Esophagus squamous epithelium (tissue), 4 donors: ENCODE measurements at regions not wholly inside any gene's neighbourhood (a gene's known extent, or its start where the extent isn't known, plus 50 kb on each side); places are given as distances from the start of the nearest gene placed in this dataset.

ENCODE experiments used
- POLR2A ChIP-seq, 4 donors: fragments of 450-650 bp; IDR thresholded peaks; one replicate each; pipeline ENCODE4 v1.6.1; 2017; ENCODE audit warnings: antibody characterized with exemption in 4 of 4, mild to moderate bottlenecking in 4 of 4, moderate library complexity in 3 of 4
- TF ChIP-seq, protein P1 (sequence below), 6 experiments: fragments of 450-650 bp in 4 of 6; fragments of 200-600 bp in 2 of 6; sonication (generic) in 2 of 6; IDR thresholded peaks; one replicate each; pipeline ENCODE4 v1.5.1; 2016 to 2019; ENCODE audit warnings: antibody characterized with exemption in 6 of 6, mild to moderate bottlenecking in 4 of 6, moderate library complexity in 4 of 6

DNA sequence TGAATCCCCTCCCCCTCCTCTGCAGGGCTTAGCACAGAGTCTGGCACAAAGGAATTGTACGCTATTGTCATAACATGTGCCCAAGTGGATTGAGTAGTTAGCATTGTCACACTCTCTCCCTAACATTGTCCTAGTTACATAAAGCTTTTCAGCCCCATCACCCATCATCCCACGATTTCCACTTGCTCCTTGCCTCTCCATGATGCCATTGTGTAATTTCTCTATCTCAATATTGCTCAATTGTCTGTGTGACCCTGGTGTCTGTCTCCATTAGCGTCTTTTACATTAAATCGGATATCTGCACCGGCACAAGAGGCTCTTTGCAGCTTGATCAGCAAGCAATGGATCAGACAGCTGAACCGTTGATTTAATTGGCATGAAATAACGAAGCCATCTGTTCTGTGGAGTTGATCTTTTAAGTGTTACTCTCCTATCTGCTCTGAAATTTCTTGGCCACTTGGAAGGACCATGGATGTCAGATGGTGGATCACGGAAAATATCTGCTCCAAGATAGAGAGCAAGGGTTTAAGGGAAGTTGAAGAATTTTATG is 77.0 kb upstream of the HS3ST4 start:
- no peak for TF ChIP-seq POLR2A (IDR thresholded peaks at IDR 0.05)
- TF ChIP-seq, protein P1, sequence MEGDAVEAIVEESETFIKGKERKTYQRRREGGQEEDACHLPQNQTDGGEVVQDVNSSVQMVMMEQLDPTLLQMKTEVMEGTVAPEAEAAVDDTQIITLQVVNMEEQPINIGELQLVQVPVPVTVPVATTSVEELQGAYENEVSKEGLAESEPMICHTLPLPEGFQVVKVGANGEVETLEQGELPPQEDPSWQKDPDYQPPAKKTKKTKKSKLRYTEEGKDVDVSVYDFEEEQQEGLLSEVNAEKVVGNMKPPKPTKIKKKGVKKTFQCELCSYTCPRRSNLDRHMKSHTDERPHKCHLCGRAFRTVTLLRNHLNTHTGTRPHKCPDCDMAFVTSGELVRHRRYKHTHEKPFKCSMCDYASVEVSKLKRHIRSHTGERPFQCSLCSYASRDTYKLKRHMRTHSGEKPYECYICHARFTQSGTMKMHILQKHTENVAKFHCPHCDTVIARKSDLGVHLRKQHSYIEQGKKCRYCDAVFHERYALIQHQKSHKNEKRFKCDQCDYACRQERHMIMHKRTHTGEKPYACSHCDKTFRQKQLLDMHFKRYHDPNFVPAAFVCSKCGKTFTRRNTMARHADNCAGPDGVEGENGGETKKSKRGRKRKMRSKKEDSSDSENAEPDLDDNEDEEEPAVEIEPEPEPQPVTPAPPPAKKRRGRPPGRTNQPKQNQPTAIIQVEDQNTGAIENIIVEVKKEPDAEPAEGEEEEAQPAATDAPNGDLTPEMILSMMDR (IDR thresholded peaks at IDR 0.05), result no peak
